ENCODE measurements at regions not wholly inside any gene's neighbourhood (a gene's known extent, or its start where the extent isn't known, plus 50 kb on each side); places are given as distances from the start of the nearest gene placed in this dataset.
"Not testable (repeated sequence)": the region's sequence is repeated elsewhere in the genome, so short reads cannot be mapped to it uniquely, and the experiment has no call there.

GRCh38 chr11:69869311-69869939 lies 50.2 kb upstream of the FGF3 start:
- H3K4me3 ChIP-seq (ENCODE audit: low read length) = no peak overlapping the region

DNA sequence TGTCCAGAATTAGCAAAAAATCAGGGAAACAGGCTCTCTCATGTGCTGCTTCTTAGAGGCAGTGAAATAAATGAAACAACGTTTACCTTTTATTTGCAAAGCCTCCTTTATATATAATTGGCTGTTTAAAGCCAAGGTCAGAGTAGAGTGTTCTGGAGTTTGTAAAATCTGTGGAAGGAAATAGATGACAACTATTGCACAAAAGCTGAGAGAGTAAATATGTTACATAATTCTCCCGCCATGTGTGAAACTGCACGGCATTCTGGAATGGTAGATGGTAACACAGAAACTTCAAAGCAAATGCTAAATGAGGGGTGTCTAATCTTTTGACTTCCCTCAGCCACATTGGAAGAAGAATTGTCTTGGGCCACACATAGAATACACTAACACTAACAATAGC lies 51.5 kb upstream of the FGF3 start:
- H3K4me1 ChIP-seq (ENCODE audit: control insufficient read depth, insufficient read depth, low read length) = no peaks in the 10 kb centered on the region
- no peak overlapping the region for H3K4me3 ChIP-seq (ENCODE audit: low read length)

More at GRCh38 chr11:69869311-69869939, 50.2 kb upstream of the FGF3 start:
- H3K36me3 ChIP-seq (ENCODE audit: control insufficient read depth, insufficient read depth, low read length) = no peaks in the 10 kb centered on the region
- peaks cover 4% of the 10 kb centered on the region for H3K27me3 ChIP-seq (ENCODE audit: control insufficient read depth, insufficient read depth, low read length)
- H3K9ac ChIP-seq (ENCODE audit: low read length) = no peak overlapping the region
- no peaks in the 10 kb centered on the region for H3K4me1 ChIP-seq (ENCODE audit: control insufficient read depth, insufficient read depth, low read length)
- H3K27ac ChIP-seq (ENCODE audit: low read depth, low read length) = no peak overlapping the region

GRCh38 chr11:69873166-69874077 lies 54.2 kb upstream of the FGF3 start:
- Histone ChIP-seq H3K9ac (ENCODE audit: low read length) (no peak overlapping the region), H3K4me1 (ENCODE audit: control insufficient read depth, insufficient read depth, low read length) (no peaks in the 10 kb centered on the region), H3K27me3 (ENCODE audit: control insufficient read depth, insufficient read depth, low read length) (no peaks in the 10 kb centered on the region), H3K27ac (ENCODE audit: low read depth, low read length) (no peak overlapping the region), H3K36me3 (ENCODE audit: control insufficient read depth, insufficient read depth, low read length) (no peaks in the 10 kb centered on the region), H3K4me3 (ENCODE audit: low read length) (no peak overlapping the region)

More for the DNA sequence above, 51.5 kb upstream of the FGF3 start:
- Histone ChIP-seq H3K9ac (ENCODE audit: low read length) (no peak overlapping the region), H3K36me3 (ENCODE audit: control insufficient read depth, insufficient read depth, low read length) (no peaks in the 10 kb centered on the region), H3K27me3 (ENCODE audit: control insufficient read depth, insufficient read depth, low read length) (peaks cover under 1% of the 10 kb centered on the region), H3K27ac (ENCODE audit: low read depth, low read length) (no peak overlapping the region)

DNA sequence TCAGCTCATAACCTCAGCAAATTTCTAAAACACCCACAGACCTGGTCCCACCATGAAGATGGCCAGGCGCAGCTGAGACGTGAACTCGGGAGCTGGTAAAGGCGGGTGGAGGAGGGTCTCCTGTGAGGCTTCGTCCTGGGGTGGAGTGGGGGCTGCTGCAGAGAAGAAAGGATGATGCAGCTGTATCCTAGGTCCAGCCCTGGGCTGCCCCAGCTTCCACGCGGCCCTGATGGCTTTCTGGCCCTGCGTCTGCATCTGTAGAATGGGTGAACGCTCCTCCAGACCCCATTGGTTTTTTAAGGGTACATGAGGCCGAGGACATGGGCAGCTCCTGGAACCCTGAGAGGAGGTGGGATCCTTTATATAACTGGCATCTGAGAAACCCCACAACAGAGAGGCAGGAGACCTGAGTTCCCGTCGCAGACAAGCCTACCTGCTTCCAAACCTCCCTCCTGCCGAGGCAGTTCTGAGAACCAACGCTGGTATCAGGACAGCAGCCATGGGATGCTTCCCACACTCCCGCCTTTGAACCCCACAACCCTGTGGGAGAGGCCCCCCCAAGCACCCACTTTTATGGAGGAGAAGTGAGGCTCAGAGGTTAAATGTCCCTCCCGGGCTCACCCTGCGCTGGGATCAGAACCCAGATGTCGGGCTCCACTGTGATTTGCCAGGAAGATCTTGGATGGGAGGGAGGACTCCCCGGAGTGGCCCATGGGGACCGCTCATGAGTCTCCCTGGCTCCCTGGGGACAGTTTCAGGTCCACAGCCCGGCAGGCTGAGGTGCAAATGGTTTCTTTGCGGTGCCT lies 55.2 kb upstream of the FGF3 start:
- no peak overlapping the region for H3K4me3 ChIP-seq (ENCODE audit: low read length)
- H3K4me1 ChIP-seq (ENCODE audit: control insufficient read depth, insufficient read depth, low read length) = no peaks in the 10 kb centered on the region
- no peak overlapping the region for H3K27ac ChIP-seq (ENCODE audit: low read depth, low read length)
- H3K27me3 ChIP-seq (ENCODE audit: control insufficient read depth, insufficient read depth, low read length) = no peaks in the 10 kb centered on the region
- no peaks in the 10 kb centered on the region for H3K36me3 ChIP-seq (ENCODE audit: control insufficient read depth, insufficient read depth, low read length)
- H3K9ac ChIP-seq (ENCODE audit: low read length) = no peak overlapping the region

- H3K27ac ChIP-seq (ENCODE audit: low read depth, low read length) = no peak overlapping the region
- H3K4me1 ChIP-seq (ENCODE audit: control insufficient read depth, insufficient read depth, low read length) = no peaks in the 10 kb centered on the region
- no peaks in the 10 kb centered on the region for H3K36me3 ChIP-seq (ENCODE audit: control insufficient read depth, insufficient read depth, low read length)
- no peaks in the 10 kb centered on the region for H3K27me3 ChIP-seq (ENCODE audit: control insufficient read depth, insufficient read depth, low read length)
- no peak overlapping the region for H3K9ac ChIP-seq (ENCODE audit: low read length)
- no peak overlapping the region for H3K4me3 ChIP-seq (ENCODE audit: low read length)
These were observed 55.9 kb upstream of the FGF3 start for GRCh38 chr11:69874984-69875624.

- no peaks in the 10 kb centered on the region for H3K36me3 ChIP-seq (ENCODE audit: control insufficient read depth, insufficient read depth, low read length)
- H3K4me3 ChIP-seq (ENCODE audit: low read length) = no peak overlapping the region
- H3K9ac ChIP-seq (ENCODE audit: low read length) = no peak overlapping the region
- no peaks in the 10 kb centered on the region for H3K27me3 ChIP-seq (ENCODE audit: control insufficient read depth, insufficient read depth, low read length)
- H3K27ac ChIP-seq (ENCODE audit: low read depth, low read length) = no peak overlapping the region
- H3K4me1 ChIP-seq (ENCODE audit: control insufficient read depth, insufficient read depth, low read length) = no peaks in the 10 kb centered on the region
These were observed 56.8 kb upstream of the FGF3 start for GRCh38 chr11:69876013-69876412.

- H3K4me1 ChIP-seq (ENCODE audit: control insufficient read depth, insufficient read depth, low read length) = no peaks in the 10 kb centered on the region
- no peak overlapping the region for H3K9ac ChIP-seq (ENCODE audit: low read length)
- no peak overlapping the region for H3K27ac ChIP-seq (ENCODE audit: low read depth, low read length)
- H3K4me3 ChIP-seq (ENCODE audit: low read length) = no peak overlapping the region
- H3K36me3 ChIP-seq (ENCODE audit: control insufficient read depth, insufficient read depth, low read length) = no peaks in the 10 kb centered on the region
- no peaks in the 10 kb centered on the region for H3K27me3 ChIP-seq (ENCODE audit: control insufficient read depth, insufficient read depth, low read length)
These were observed 58.0 kb upstream of the FGF3 start for GRCh38 chr11:69877235-69877634.

- H3K9ac ChIP-seq (ENCODE audit: low read length); H3K36me3 ChIP-seq (ENCODE audit: control insufficient read depth, insufficient read depth, low read length); H3K27ac ChIP-seq (ENCODE audit: low read depth, low read length); H3K27me3 ChIP-seq (ENCODE audit: control insufficient read depth, insufficient read depth, low read length); H3K4me3 ChIP-seq (ENCODE audit: low read length); H3K4me1 ChIP-seq (ENCODE audit: control insufficient read depth, insufficient read depth, low read length): not testable (repeated sequence)
These were observed 58.5 kb upstream of the FGF3 start for GRCh38 chr11:69877704-69878103.

- no peak overlapping the region for H3K4me3 ChIP-seq (ENCODE audit: low read length)
- H3K9ac ChIP-seq (ENCODE audit: low read length) = no peak overlapping the region
- no peaks in the 10 kb centered on the region for H3K4me1 ChIP-seq (ENCODE audit: control insufficient read depth, insufficient read depth, low read length)
- H3K36me3 ChIP-seq (ENCODE audit: control insufficient read depth, insufficient read depth, low read length) = no peaks in the 10 kb centered on the region
- no peak overlapping the region for H3K27ac ChIP-seq (ENCODE audit: low read depth, low read length)
- H3K27me3 ChIP-seq (ENCODE audit: control insufficient read depth, insufficient read depth, low read length) = no peaks in the 10 kb centered on the region
These were observed 59.1 kb upstream of the FGF3 start for GRCh38 chr11:69878144-69878883.

DNA sequence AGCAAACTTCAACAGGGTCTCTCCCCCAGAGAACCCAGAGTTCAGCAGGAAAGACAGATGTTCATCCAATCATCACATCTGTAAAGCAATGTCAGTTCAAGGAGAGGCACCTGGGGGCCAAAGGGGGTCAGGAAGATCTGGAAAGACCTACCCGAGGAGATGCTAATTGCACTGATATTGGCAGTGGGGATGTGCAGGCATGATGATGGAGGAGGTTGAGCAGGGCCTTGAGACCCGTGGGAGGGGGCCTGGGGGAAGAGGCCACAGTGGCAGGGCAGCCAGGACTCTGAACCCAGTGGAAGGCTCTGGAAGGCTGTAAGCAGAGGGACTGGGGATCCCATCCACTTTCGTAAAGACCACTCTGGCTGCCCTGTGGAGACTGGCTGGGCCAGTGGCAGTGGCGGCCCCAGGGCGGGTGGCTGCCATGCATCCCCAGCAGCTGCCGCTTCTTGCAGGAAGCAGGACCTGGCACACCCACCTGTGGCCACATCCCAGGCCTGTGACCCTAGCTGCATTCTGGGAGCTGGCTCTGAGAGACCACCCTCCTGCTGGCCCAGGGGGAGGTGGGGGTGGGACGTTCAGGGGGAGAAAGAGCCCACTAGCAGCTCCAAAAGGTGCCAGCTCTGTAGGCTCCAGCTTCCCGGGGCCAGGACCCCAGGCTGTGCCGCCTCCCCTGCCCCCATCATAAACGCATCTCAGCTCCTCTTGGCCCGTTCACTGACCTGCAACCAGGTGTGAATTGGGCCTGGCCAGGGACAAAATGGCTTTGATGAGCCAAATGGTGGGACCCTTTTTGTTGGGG lies 59.9 kb upstream of the FGF3 start:
- no peak overlapping the region for H3K9ac ChIP-seq (ENCODE audit: low read length)
- H3K36me3 ChIP-seq (ENCODE audit: control insufficient read depth, insufficient read depth, low read length) = no peaks in the 10 kb centered on the region
- no peaks in the 10 kb centered on the region for H3K4me1 ChIP-seq (ENCODE audit: control insufficient read depth, insufficient read depth, low read length)
- H3K27ac ChIP-seq (ENCODE audit: low read depth, low read length) = no peak overlapping the region
- H3K27me3 ChIP-seq (ENCODE audit: control insufficient read depth, insufficient read depth, low read length) = no peaks in the 10 kb centered on the region
- H3K4me3 ChIP-seq (ENCODE audit: low read length) = no peak overlapping the region

DNA sequence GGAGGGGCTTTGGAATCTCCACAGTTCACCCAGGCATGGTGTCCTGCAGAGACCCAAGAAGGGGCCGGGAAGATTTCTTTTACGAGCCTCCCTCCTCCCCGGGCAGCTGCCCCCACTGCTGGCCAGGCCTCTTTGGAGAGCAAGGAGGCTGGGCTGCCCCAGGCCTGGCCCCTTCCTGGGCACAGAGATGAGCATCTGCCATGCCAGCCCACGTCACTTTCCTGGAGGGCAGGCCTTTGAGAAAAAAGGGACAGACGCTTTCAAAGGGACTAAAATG lies 60.5 kb upstream of the FGF3 start:
- H3K27ac ChIP-seq (ENCODE audit: low read depth, low read length) = no peak overlapping the region
- no peaks in the 10 kb centered on the region for H3K36me3 ChIP-seq (ENCODE audit: control insufficient read depth, insufficient read depth, low read length)
- no peak overlapping the region for H3K4me3 ChIP-seq (ENCODE audit: low read length)
- no peaks in the 10 kb centered on the region for H3K27me3 ChIP-seq (ENCODE audit: control insufficient read depth, insufficient read depth, low read length)
- H3K9ac ChIP-seq (ENCODE audit: low read length) = no peak overlapping the region
- no peaks in the 10 kb centered on the region for H3K4me1 ChIP-seq (ENCODE audit: control insufficient read depth, insufficient read depth, low read length)

All from rectal smooth muscle tissue (tissue), 1 donor.